Hepatocyte (in vitro differentiated cells): ENCODE measurements at regions not wholly inside any gene's neighbourhood (a gene's known extent, or its start where the extent isn't known, plus 50 kb on each side); places are given as distances from the start of the nearest gene placed in this dataset.

ENCODE experiments used
- EZH2 ChIP-seq: fragments of 200-600 bp; sonication (generic); IDR thresholded peaks from 2 replicates; pipeline ENCODE4 v1.6.1; 2016; ENCODE audit warnings: antibody characterized with exemption, mild to moderate bottlenecking, borderline replicate concordance
- EZH2phosphoT487 ChIP-seq: fragments of 200-600 bp; sonication (generic); IDR thresholded peaks from one replicate; pipeline ENCODE4 v1.6.1; 2018; ENCODE audit warnings: antibody characterized with exemption, mild to moderate bottlenecking, low read depth, moderate library complexity; ENCODE audit not compliant: unreplicated experiment, severe bottlenecking
- TF ChIP-seq, protein P1 (sequence below): fragments of 200-600 bp; sonication (generic); IDR thresholded peaks from 2 replicates; pipeline ENCODE4 v1.5.1; 2016; ENCODE audit warnings: antibody characterized with exemption, mild to moderate bottlenecking; ENCODE audit not compliant: poor library complexity

GRCh38 chr7:66557214-66558200 lies 71.2 kb upstream of the KCTD7 start:
- TF ChIP-seq, protein P1, sequence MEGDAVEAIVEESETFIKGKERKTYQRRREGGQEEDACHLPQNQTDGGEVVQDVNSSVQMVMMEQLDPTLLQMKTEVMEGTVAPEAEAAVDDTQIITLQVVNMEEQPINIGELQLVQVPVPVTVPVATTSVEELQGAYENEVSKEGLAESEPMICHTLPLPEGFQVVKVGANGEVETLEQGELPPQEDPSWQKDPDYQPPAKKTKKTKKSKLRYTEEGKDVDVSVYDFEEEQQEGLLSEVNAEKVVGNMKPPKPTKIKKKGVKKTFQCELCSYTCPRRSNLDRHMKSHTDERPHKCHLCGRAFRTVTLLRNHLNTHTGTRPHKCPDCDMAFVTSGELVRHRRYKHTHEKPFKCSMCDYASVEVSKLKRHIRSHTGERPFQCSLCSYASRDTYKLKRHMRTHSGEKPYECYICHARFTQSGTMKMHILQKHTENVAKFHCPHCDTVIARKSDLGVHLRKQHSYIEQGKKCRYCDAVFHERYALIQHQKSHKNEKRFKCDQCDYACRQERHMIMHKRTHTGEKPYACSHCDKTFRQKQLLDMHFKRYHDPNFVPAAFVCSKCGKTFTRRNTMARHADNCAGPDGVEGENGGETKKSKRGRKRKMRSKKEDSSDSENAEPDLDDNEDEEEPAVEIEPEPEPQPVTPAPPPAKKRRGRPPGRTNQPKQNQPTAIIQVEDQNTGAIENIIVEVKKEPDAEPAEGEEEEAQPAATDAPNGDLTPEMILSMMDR: peak; percentile 88
- no peak for TF ChIP-seq EZH2
- TF ChIP-seq EZH2phosphoT487: no peak
